HUES48 (cell line): ENCODE measurements at regions not wholly inside any gene's neighbourhood (a gene's known extent, or its start where the extent isn't known, plus 50 kb on each side); places are given as distances from the start of the nearest gene placed in this dataset.

Source experiments
- H3K27ac ChIP-seq: one replicate; pipeline ENCODE4 v1.7.0; 2013; ENCODE audit warnings: low read depth, low read length, inconsistent platforms
- H3K27me3 ChIP-seq: 2 replicates; pipeline ENCODE4 v1.6.1; 2013; ENCODE audit warnings: mild to moderate bottlenecking, low read length; ENCODE audit not compliant: control insufficient read depth, insufficient read depth
- H3K36me3 ChIP-seq: 2 replicates; pipeline ENCODE4 v1.6.1; 2013; ENCODE audit warnings: low read length; ENCODE audit not compliant: control insufficient read depth, insufficient read depth
- H3K4me1 ChIP-seq: 2 replicates; pipeline ENCODE4 v1.6.1; 2013; ENCODE audit warnings: mild to moderate bottlenecking, low read length; ENCODE audit not compliant: control insufficient read depth, insufficient read depth
- H3K4me3 ChIP-seq: 2 replicates; pipeline ENCODE4 v1.5.1; 2013; ENCODE audit warnings: mild to moderate bottlenecking, low read depth, low read length
- H3K9ac ChIP-seq: 2 replicates; pipeline ENCODE4 v1.6.1; 2013; ENCODE audit warnings: mild to moderate bottlenecking, low read depth, low read length, moderate library complexity
- H3K9me3 ChIP-seq: 2 replicates; pipeline ENCODE4 v1.6.1; 2013; ENCODE audit warnings: low read length; ENCODE audit not compliant: control insufficient read depth, insufficient read depth

DNA sequence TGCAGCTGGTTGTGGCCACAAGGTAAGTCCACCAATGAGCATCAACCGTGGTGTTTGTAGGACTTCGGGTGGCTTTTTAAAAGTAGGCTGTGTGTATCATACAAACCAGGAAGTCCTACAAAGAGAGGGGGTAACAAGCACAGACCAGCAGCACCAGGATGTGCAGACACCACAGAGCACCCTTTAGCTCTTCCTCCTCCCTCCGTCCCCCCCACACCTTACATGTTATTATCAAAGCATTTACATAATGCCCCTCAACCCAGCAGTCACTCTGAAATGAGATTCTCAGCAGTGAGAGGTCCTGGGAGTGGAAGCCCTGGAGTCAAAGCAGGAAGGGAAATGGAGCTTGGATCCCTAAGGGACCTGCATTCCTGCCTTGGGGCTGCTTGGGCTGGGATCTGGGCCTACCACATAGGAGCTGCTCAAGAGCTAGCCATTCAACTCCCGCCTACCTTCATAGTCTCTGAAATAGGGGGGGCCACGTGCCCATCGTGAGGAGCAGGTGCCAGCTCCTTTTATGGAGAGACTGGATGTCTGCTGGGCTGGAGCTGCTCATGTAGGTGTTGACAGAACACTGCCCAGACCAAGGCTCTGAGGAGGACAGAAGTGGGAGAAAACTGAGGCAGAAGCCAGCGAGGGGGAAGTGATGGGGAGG, 90.6 kb downstream of the PSMB1 start:
- Histone ChIP-seq H3K4me1 (no peaks in the 10 kb centered on the region), H3K9me3 (peaks cover 5% of the 10 kb centered on the region), H3K9ac (no peak overlapping the region), H3K27me3 (no peaks in the 10 kb centered on the region), H3K4me3 (no peak overlapping the region), H3K27ac (no peak overlapping the region), H3K36me3 (no peaks in the 10 kb centered on the region)

DNA sequence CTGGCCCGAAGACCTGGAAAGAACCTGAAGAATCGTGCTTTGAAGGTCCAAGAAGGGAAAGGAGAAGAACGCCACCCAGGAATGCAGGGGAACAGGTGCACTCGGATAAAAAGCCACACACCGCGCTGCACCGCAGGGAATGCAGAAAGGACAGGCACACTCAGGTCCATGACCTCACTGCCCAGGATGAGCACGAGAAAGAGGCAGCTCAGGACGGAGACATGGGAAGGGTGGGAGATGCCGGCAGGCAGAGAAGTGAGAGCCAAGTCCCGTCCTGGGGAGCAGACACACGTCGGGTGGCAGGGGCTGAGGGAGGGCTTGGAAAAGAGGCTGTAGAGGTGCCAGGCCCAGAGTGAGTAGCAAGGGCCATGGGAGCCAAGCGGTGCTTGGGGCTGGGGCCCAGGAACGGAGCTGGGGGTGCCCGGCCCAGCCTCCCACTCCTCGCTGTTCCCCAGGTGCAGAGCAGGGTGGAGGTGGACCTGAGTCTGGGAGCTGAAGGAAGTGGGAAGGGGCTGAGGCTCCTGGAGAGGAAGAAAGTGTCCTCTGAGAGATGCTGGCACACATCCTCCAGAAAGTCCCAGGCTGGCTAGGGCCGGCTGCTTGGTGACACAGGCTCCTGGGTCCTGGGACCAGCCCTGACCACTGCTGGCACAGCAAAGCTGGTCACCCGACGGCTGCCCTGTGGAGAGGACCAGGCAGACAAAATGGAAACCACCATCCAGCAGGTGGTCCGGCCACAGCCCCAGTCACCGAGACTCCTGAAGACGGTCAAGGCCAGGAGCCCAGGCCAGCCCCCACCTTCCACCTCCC, 91.3 kb downstream of the PSMB1 start:
- Histone ChIP-seq H3K4me3 (no peak overlapping the region), H3K27me3 (no peaks in the 10 kb centered on the region), H3K9me3 (peaks cover 4% of the 10 kb centered on the region), H3K9ac (no peak overlapping the region), H3K36me3 (no peaks in the 10 kb centered on the region), H3K4me1 (no peaks in the 10 kb centered on the region), H3K27ac (no peak overlapping the region)

DNA sequence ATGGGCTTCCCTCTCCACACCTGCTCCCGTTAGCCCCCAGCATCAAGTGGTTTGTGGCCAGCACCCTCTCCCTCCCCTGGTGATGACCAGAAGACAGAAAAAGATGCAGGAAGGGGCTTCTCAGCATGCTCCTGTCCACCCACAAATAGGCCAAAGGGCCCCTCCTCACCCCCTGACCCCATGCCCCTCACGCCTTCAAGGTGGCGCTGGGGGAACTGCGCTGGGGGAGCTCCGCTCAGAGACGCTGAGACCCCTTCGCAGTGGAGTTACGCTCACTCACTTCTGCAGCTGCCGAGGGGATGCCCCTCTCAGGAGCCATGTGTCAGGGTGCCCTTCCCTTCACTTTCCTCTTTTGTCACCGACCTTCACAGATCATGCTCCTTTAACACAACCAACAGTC, 92.0 kb downstream of the PSMB1 start:
- Histone ChIP-seq H3K9me3 (peaks cover 4% of the 10 kb centered on the region), H3K36me3 (no peaks in the 10 kb centered on the region), H3K4me3 (no peak overlapping the region), H3K27ac (no peak overlapping the region), H3K9ac (no peak overlapping the region), H3K27me3 (no peaks in the 10 kb centered on the region), H3K4me1 (no peaks in the 10 kb centered on the region)

DNA sequence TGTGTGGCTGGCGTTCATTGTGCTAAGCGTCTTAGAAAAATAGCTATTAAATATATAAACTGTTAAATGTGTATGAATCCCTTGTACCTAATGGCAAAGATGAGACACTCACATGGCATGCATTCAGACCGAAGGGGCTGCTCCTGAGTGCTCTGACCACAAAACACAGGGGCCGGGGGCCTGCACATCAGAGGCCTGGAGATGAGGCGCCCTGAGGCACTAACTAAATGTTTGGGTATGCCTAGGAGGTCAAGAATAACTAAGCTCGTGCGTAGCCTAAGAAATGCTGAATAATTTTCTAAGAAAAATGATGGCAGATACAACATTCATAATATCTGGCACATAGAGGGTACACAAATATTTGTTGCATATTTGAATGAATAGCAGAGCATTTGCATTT, 92.5 kb downstream of the PSMB1 start:
- H3K4me3 ChIP-seq, result no peak overlapping the region
- no peaks in the 10 kb centered on the region for H3K36me3 ChIP-seq
- H3K4me1 ChIP-seq, result no peaks in the 10 kb centered on the region
- H3K27ac ChIP-seq, result no peak overlapping the region
- H3K9me3 ChIP-seq, result no peaks in the 10 kb centered on the region; the same call in 1 of the 2 replicates
- H3K9ac ChIP-seq, result no peak overlapping the region
- H3K27me3 ChIP-seq, result no peaks in the 10 kb centered on the region

DNA sequence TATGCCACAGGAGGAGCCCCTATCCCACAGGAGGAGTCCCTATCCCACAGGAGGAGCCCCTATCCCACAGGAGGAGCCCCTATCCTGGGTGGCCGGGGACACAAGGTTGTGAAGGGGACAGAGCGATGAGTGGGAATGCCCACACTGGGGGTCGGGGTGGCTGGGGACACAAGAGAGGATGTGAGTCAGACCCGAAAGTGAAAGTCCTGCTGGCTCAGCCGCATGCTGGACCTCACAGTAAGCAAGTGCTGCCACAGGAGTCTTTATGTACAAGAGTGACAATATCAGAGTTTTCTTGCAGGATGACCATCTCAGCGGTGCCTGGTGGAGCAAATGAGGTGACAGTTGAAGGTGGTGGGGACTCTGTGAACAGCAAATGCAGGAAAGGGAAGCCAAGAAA, 93.7 kb downstream of the PSMB1 start:
- no peaks in the 10 kb centered on the region for H3K4me1 ChIP-seq
- no peak overlapping the region for H3K4me3 ChIP-seq
- no peaks in the 10 kb centered on the region for H3K27me3 ChIP-seq
- no peaks in the 10 kb centered on the region for H3K36me3 ChIP-seq
- no peaks in the 10 kb centered on the region for H3K9me3 ChIP-seq
- H3K9ac ChIP-seq, result no peak overlapping the region
- H3K27ac ChIP-seq, result no peak overlapping the region

DNA sequence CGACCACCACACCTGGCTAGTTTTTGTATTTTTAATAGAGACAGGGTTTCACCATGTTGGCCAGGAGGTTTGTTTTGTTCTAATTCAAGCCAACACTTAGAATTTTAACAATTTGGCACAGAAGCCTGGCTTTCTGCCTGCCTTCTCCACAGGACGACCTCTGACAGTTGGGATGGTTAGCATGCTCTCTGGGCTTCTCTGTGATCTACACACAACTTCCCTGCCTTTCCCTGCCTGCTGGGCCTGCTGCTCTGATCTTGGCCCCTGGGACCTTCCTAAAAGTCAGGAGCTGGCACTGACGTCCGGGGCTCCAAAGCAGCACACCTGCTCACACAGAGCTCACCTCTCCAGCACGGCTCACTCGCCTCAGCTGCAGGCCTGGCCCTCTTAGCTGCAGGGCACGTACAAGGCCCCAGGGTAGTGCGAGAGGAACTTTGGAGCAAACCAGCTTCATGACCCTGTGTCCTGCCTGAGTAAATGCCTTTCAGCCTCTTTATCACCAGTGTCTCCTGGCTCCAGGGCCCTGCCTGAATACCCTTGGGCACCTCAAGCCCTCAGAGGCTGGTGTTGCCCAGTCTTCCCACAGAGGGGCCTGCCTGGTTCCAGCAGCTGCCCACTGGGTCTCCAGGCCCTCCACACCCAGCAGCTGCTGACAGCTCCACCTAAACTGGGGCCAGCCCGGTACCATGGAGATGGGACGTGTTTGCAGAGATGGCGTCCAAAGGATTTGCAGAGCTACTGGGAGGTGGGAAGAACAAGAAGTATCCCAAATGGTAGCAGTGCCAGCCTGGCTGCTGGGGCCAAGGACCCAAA, 96.0 kb downstream of the PSMB1 start:
- no peak overlapping the region for H3K4me3 ChIP-seq
- H3K4me1 ChIP-seq, result no peaks in the 10 kb centered on the region
- H3K36me3 ChIP-seq, result no peaks in the 10 kb centered on the region
- no peak overlapping the region for H3K9ac ChIP-seq
- H3K27ac ChIP-seq, result no peak overlapping the region
- H3K27me3 ChIP-seq, result no peaks in the 10 kb centered on the region
- H3K9me3 ChIP-seq, result 0 out of 2 replicates have a peak, but pooled peaks cover 3% of the 10 kb centered on the region
